A549 (cell line): ENCODE measurements at regions not wholly inside any gene's neighbourhood (a gene's known extent, or its start where the extent isn't known, plus 50 kb on each side); places are given as distances from the start of the nearest gene placed in this dataset.

Experiments used
- ATAC-seq, 2 experiments: fragments of 200-7000 bp in 1 of 2; fragments of >200 bp in 1 of 2; cut with Nextera tagmentation in 1 of 2; cut with Tn5 transposase in 1 of 2; 3 replicates each; pipeline versions ENCODE4 v1.8.0 to v1.9.1; 2018 to 2020; ENCODE audit warnings: mild to moderate bottlenecking in 1 of 2, moderate library complexity in 1 of 2
- CTCF ChIA-PET: fragments of 300-600 bp; sonication (Branson Sonifier 250); formaldehyde crosslinking; extraction: SDS; loops from one replicate; lab custom pipeline; 2021; ENCODE audit warnings: antibody characterized with exemption, inconsistent platforms; lab: Yijun Ruan, JAX
- POLR2A ChIA-PET: fragments of 350-600 bp; formaldehyde crosslinking; extraction: SDS; loops from one replicate; lab custom pipeline; 2021; ENCODE audit warnings: antibody characterized with exemption, inconsistent platforms; lab: Yijun Ruan, JAX
- DNase-seq, 2 experiments: peaks; one replicate each; pipeline versions ENCODE4 v3.0.0 to v3.0.0-alpha.2; 2011 to 2016; ENCODE audit warnings: low read depth in 1 of 2, low spot score in 1 of 2
- FAIRE-seq: peaks from 2 replicates; lab custom pipeline; 2011; peaks lifted over from hg19 to GRCh38; lab: Jason Lieb, UNC
- H3K27ac ChIP-seq, 2 experiments: fragments of >200 bp; sonication (Bioruptor Twin); formaldehyde crosslinking; 3 replicates each; pipeline ENCODE4 v1.5.1; 2016 to 2017
- H3K4me1 ChIP-seq: fragments of >200 bp; sonication (Bioruptor Twin); formaldehyde crosslinking; 3 replicates; pipeline ENCODE4 v1.6.1; 2016
- H3K4me2 ChIP-seq: fragments of >200 bp; sonication (Bioruptor Twin); formaldehyde crosslinking; 3 replicates; pipeline ENCODE4 v1.6.1; 2016
- H3K4me3 ChIP-seq: fragments of >200 bp; sonication (Bioruptor Twin); formaldehyde crosslinking; 3 replicates; pipeline ENCODE4 v1.5.1; 2016
- H3K9me3 ChIP-seq: fragments of >200 bp; sonication (Bioruptor Twin); formaldehyde crosslinking; 3 replicates; pipeline ENCODE4 v1.6.1; 2016
- BHLHE40 ChIP-seq: IDR thresholded peaks from 2 replicates; pipeline ENCODE4 v1.6.1; 2012; ENCODE audit warnings: low read depth, low read length, inconsistent platforms
- CBX2 ChIP-seq: fragments of 200-600 bp; sonication (generic); IDR thresholded peaks from 2 replicates; pipeline ENCODE4 v1.6.1; 2016; ENCODE audit warnings: low read depth, mild to moderate bottlenecking, borderline replicate concordance
- CBX8 ChIP-seq: fragments of 200-600 bp; sonication (generic); IDR thresholded peaks from 2 replicates; pipeline ENCODE4 v1.6.1; 2016
- CEBPB ChIP-seq, 2 experiments: fragments of >200 bp in 1 of 2; sonication (Bioruptor Twin) in 1 of 2; formaldehyde crosslinking in 1 of 2; IDR thresholded peaks; 2 replicates each; pipeline ENCODE4 v1.6.1; 2012 to 2016
- CHD2 ChIP-seq: fragments of 150-350 bp; IDR thresholded peaks from 2 replicates; pipeline ENCODE4 v1.6.1; 2014; ENCODE audit warnings: low read length; ENCODE audit not compliant: partially characterized antibody
- CHD4 ChIP-seq: fragments of 200-600 bp; sonication (generic); IDR thresholded peaks from 2 replicates; pipeline ENCODE4 v1.6.1; 2016; ENCODE audit warnings: antibody characterized with exemption, mild to moderate bottlenecking, borderline replicate concordance
- EHF ChIP-seq: fragments of 250-450 bp; sonication (Bioruptor Pico); IDR thresholded peaks from 2 replicates; pipeline ENCODE4 v1.5.0; 2020; ENCODE audit warnings: mild to moderate bottlenecking
- FOSB ChIP-seq: fragments of 250-450 bp; sonication (Bioruptor Pico); IDR thresholded peaks from 2 replicates; pipeline ENCODE4 v1.5.0; 2020; ENCODE audit warnings: mild to moderate bottlenecking, moderate library complexity
- FOSL2 ChIP-seq, 2 experiments: fragments of 450-650 bp in 1 of 2; fragments of >200 bp in 1 of 2; sonication (Bioruptor Twin) in 1 of 2; formaldehyde crosslinking; IDR thresholded peaks; 2 replicates each; pipeline versions ENCODE4 v1.5.0 to v1.6.1; 2016 to 2020; ENCODE audit warnings: mild to moderate bottlenecking in 1 of 2, moderate library complexity in 1 of 2
- HOXA7 ChIP-seq: fragments of 250-450 bp; sonication (Bioruptor Pico); IDR thresholded peaks from 2 replicates; pipeline ENCODE4 v1.5.0; 2020; ENCODE audit warnings: mild to moderate bottlenecking, moderate library complexity
- JUN ChIP-seq, 2 experiments: fragments of >200 bp; sonication (Bioruptor Twin); formaldehyde crosslinking; IDR thresholded peaks; 2 replicates in 1 of 2; 3 replicates in 1 of 2; pipeline ENCODE4 v1.6.1; 2016 to 2017
- KDM1A ChIP-seq: fragments of 200-600 bp; sonication (generic); IDR thresholded peaks from 2 replicates; pipeline ENCODE4 v1.6.1; 2016; ENCODE audit warnings: low read depth, mild to moderate bottlenecking
- KDM5A ChIP-seq: fragments of 200-600 bp; sonication (generic); IDR thresholded peaks from 2 replicates; pipeline ENCODE4 v1.6.1; 2016; ENCODE audit warnings: antibody characterized with exemption, mild to moderate bottlenecking
- MAFK ChIP-seq: fragments of 450-650 bp; IDR thresholded peaks from 2 replicates; pipeline ENCODE4 v1.6.1; 2014; ENCODE audit not compliant: partially characterized antibody
- MAZ ChIP-seq: fragments of 150-350 bp; IDR thresholded peaks from 2 replicates; pipeline ENCODE4 v1.6.1; 2014; ENCODE audit warnings: antibody characterized with exemption, low read depth, low read length, borderline replicate concordance
- MYC ChIP-seq: IDR thresholded peaks from 2 replicates; pipeline ENCODE4 v1.6.1; 2012; ENCODE audit warnings: mild to moderate bottlenecking, inconsistent platforms, low read length, improper control_type of control experiment, borderline replicate concordance
- NPAS2 ChIP-seq: fragments of 250-450 bp; sonication (Bioruptor Pico); IDR thresholded peaks from 2 replicates; pipeline ENCODE4 v1.8.0; 2022; ENCODE audit warnings: mild to moderate bottlenecking, moderate library complexity, borderline replicate concordance
- NR3C1 ChIP-seq: fragments of >200 bp; sonication (Bioruptor Twin); formaldehyde crosslinking; IDR thresholded peaks from 3 replicates; pipeline ENCODE4 v1.6.1; 2017
- PHF8 ChIP-seq: fragments of 200-600 bp; sonication (generic); IDR thresholded peaks from 2 replicates; pipeline ENCODE4 v1.6.1; 2016; ENCODE audit warnings: low read depth, mild to moderate bottlenecking, antibody characterized with exemption, moderate library complexity, borderline replicate concordance
- POLR2A ChIP-seq: IDR thresholded peaks from 2 replicates; pipeline ENCODE4 v1.6.1; 2012; ENCODE audit warnings: mild to moderate bottlenecking, low read length
- POLR2AphosphoS2 ChIP-seq: conservative IDR thresholded peaks from 2 replicates; pipeline ENCODE4 v1.6.1; 2012; ENCODE audit warnings: low read length, improper control_type of control experiment, inconsistent platforms
- RAD21 ChIP-seq, 2 experiments: fragments of >200 bp in 1 of 2; sonication (Bioruptor Twin) in 1 of 2; formaldehyde crosslinking in 1 of 2; IDR thresholded peaks in 1 of 2; conservative IDR thresholded peaks in 1 of 2; 2 replicates in 1 of 2; 3 replicates in 1 of 2; pipeline ENCODE4 v1.6.1; 2012 to 2018; ENCODE audit warnings: inconsistent platforms in 1 of 2
- RNF2 ChIP-seq: fragments of 200-600 bp; sonication (generic); IDR thresholded peaks from 2 replicates; pipeline ENCODE4 v1.6.1; 2016; ENCODE audit warnings: low read depth, mild to moderate bottlenecking, antibody characterized with exemption, moderate library complexity, borderline replicate concordance
- SREBF2 ChIP-seq: fragments of 450-650 bp; IDR thresholded peaks from 2 replicates; pipeline ENCODE4 v1.6.1; 2014; ENCODE audit warnings: mild to moderate bottlenecking, moderate library complexity
- TFCP2L1 ChIP-seq: fragments of 250-450 bp; sonication (Bioruptor Pico); IDR thresholded peaks from 2 replicates; pipeline ENCODE4 v1.5.0; 2021; ENCODE audit warnings: mild to moderate bottlenecking
- ZC3H11A ChIP-seq: fragments of 450-650 bp; IDR thresholded peaks from 2 replicates; pipeline ENCODE4 v1.6.1; 2014; ENCODE audit warnings: antibody characterized with exemption, mild to moderate bottlenecking
- ZNF302 ChIP-seq: fragments of 250-450 bp; sonication (Bioruptor Pico); IDR thresholded peaks from 2 replicates; pipeline ENCODE4 v1.9.0; 2021; ENCODE audit warnings: inconsistent platforms, mild to moderate bottlenecking, moderate library complexity
- TF ChIP-seq, protein P1 (sequence below): fragments of >200 bp; sonication (Bioruptor Twin); formaldehyde crosslinking; IDR thresholded peaks from 3 replicates; pipeline ENCODE4 v1.5.1; 2016
- TF ChIP-seq, protein P2 (sequence below): fragments of 450-650 bp; IDR thresholded peaks from 2 replicates; pipeline ENCODE4 v1.6.1; 2014; ENCODE audit warnings: antibody characterized with exemption
- TF ChIP-seq, protein P3 (sequence below): IDR thresholded peaks from 2 replicates; pipeline ENCODE4 v1.6.1; 2012; ENCODE audit warnings: low read depth, borderline replicate concordance
- TF ChIP-seq, protein P4 (sequence below): IDR thresholded peaks from 2 replicates; pipeline ENCODE4 v1.6.1; 2012
- TF ChIP-seq, protein P5 (sequence below): fragments of 250-450 bp; sonication (Bioruptor Pico); IDR thresholded peaks from 2 replicates; pipeline ENCODE4 v1.5.0; 2020; ENCODE audit warnings: low read depth, mild to moderate bottlenecking, moderate library complexity
- TF ChIP-seq, protein P6 (sequence below): fragments of 150-350 bp; IDR thresholded peaks from 2 replicates; pipeline ENCODE4 v1.6.1; 2014; ENCODE audit warnings: low read depth, mild to moderate bottlenecking, low read length

DNA sequence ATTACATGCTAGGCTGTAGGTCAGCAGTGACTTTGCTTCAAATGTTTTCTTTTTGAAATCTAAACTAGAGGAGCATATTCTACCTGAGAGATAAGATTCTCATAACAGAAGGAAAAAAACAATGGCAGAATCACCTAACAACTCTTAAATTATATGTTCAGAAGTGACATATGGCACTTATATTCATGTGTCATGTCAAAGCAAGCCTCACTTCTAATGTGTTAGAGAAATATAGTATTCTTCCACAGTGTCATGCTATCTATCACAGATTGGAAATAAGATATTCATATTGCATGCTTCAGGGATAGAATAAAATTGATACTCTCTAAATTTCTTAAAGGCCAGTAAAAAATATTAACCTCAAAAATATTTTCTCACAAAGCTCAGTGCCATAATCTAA, 874.6 kb upstream of the PRMT6 start:
- no peak overlapping the region for H3K4me2 ChIP-seq
- H3K9me3 ChIP-seq = no peaks in the 10 kb centered on the region
- DNase-seq (no peak), FAIRE-seq (no peak)
- ChIA-PET CTCF (no interaction called here), POLR2A (no interaction called here)
- no peak overlapping the region for H3K4me3 ChIP-seq
- no peak overlapping the region for H3K27ac ChIP-seq
- no peaks in the 10 kb centered on the region for H3K4me1 ChIP-seq
- TF ChIP-seq RNF2 = no peak
- TF ChIP-seq MAFK = no peak
- no peak for TF ChIP-seq MYC
- TF ChIP-seq CBX2 = no peak
- TF ChIP-seq, protein P1, sequence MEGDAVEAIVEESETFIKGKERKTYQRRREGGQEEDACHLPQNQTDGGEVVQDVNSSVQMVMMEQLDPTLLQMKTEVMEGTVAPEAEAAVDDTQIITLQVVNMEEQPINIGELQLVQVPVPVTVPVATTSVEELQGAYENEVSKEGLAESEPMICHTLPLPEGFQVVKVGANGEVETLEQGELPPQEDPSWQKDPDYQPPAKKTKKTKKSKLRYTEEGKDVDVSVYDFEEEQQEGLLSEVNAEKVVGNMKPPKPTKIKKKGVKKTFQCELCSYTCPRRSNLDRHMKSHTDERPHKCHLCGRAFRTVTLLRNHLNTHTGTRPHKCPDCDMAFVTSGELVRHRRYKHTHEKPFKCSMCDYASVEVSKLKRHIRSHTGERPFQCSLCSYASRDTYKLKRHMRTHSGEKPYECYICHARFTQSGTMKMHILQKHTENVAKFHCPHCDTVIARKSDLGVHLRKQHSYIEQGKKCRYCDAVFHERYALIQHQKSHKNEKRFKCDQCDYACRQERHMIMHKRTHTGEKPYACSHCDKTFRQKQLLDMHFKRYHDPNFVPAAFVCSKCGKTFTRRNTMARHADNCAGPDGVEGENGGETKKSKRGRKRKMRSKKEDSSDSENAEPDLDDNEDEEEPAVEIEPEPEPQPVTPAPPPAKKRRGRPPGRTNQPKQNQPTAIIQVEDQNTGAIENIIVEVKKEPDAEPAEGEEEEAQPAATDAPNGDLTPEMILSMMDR = no peak
- TF ChIP-seq ZNF302 (CRISPR knock-in tag) = no peak
- TF ChIP-seq, protein P2, sequence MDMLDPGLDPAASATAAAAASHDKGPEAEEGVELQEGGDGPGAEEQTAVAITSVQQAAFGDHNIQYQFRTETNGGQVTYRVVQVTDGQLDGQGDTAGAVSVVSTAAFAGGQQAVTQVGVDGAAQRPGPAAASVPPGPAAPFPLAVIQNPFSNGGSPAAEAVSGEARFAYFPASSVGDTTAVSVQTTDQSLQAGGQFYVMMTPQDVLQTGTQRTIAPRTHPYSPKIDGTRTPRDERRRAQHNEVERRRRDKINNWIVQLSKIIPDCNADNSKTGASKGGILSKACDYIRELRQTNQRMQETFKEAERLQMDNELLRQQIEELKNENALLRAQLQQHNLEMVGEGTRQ = no peak
- no peak for TF ChIP-seq TFCP2L1
- no peak for TF ChIP-seq MAZ
- TF ChIP-seq, protein P3, sequence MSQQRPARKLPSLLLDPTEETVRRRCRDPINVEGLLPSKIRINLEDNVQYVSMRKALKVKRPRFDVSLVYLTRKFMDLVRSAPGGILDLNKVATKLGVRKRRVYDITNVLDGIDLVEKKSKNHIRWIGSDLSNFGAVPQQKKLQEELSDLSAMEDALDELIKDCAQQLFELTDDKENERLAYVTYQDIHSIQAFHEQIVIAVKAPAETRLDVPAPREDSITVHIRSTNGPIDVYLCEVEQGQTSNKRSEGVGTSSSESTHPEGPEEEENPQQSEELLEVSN = no peak
- TF ChIP-seq CEBPB (IDR thresholded peaks at IDR 0.05) = no peak
- no peak for TF ChIP-seq CHD2
- no peak for TF ChIP-seq CHD4
- TF ChIP-seq HOXA7 (CRISPR knock-in tag) = no peak
- no peak for TF ChIP-seq RAD21 (conservative IDR thresholded peaks at IDR 0.05 in 1 of 2, IDR thresholded peaks at IDR 0.05 in 1 of 2)
- TF ChIP-seq SREBF2 = no peak
- no peak for TF ChIP-seq EHF (CRISPR knock-in tag)
- TF ChIP-seq, all 56 proteins: peak for 0
- ATAC-seq = no peak

DNA sequence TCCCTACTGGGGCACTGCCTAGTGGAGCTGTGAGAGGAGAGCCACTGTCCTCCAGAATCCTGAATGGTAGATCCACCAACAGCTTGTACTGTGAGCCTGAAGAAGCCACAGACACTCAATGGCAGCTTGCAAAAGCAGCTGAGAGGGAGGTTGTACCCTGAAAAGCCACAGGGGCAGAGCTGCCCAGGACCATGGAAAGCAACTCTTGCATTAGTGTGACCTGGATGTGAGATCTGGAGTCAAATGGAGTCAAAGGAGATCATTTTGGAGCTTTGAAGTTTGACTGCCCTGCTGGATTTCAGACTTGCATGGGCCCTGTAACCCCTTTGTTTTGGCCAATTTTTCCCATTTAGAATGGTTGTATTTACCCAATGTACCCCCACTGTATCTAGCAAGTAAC, 871.4 kb upstream of the PRMT6 start:
- CTCF ChIA-PET = no interaction called here
- Histone ChIP-seq H3K27ac (no peak overlapping the region), H3K9me3 (no peaks in the 10 kb centered on the region), H3K4me2 (no peak overlapping the region), H3K4me1 (no peaks in the 10 kb centered on the region), H3K4me3 (no peak overlapping the region)
- DNase-seq = no peak
- FAIRE-seq = no peak
- POLR2A ChIA-PET = no interaction called here
- ATAC-seq = no peak
- TF ChIP-seq KDM5A (no peak), ZNF302 (CRISPR knock-in tag) (no peak), JUN (IDR thresholded peaks at IDR 0.05) (no peak), EHF (CRISPR knock-in tag) (no peak), POLR2A (no peak), ZC3H11A (no peak), FOSB (CRISPR knock-in tag) (no peak), FOSL2 (IDR thresholded peaks at IDR 0.05) (no peak), FOSL2 (CRISPR knock-in tag; IDR thresholded peaks at IDR 0.05) (no peak), CBX8 (no peak), NPAS2 (no peak), RNF2 (no peak), POLR2AphosphoS2 (no peak), BHLHE40 (no peak), NR3C1 (no peak), PHF8 (no peak), KDM1A (no peak)
- TF ChIP-seq, protein P3 = no peak
- TF ChIP-seq, protein P4, sequence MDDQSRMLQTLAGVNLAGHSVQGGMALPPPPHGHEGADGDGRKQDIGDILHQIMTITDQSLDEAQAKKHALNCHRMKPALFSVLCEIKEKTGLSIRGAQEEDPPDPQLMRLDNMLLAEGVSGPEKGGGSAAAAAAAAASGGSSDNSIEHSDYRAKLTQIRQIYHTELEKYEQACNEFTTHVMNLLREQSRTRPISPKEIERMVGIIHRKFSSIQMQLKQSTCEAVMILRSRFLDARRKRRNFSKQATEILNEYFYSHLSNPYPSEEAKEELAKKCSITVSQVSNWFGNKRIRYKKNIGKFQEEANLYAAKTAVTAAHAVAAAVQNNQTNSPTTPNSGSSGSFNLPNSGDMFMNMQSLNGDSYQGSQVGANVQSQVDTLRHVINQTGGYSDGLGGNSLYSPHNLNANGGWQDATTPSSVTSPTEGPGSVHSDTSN = no peak
- TF ChIP-seq, protein P5, sequence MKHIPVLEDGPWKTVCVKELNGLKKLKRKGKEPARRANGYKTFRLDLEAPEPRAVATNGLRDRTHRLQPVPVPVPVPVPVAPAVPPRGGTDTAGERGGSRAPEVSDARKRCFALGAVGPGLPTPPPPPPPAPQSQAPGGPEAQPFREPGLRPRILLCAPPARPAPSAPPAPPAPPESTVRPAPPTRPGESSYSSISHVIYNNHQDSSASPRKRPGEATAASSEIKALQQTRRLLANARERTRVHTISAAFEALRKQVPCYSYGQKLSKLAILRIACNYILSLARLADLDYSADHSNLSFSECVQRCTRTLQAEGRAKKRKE = no peak
- TF ChIP-seq, protein P6, sequence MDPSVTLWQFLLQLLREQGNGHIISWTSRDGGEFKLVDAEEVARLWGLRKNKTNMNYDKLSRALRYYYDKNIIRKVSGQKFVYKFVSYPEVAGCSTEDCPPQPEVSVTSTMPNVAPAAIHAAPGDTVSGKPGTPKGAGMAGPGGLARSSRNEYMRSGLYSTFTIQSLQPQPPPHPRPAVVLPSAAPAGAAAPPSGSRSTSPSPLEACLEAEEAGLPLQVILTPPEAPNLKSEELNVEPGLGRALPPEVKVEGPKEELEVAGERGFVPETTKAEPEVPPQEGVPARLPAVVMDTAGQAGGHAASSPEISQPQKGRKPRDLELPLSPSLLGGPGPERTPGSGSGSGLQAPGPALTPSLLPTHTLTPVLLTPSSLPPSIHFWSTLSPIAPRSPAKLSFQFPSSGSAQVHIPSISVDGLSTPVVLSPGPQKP = no peak
